CD4-positive, alpha-beta T cell treated with Interleukin-12 subunit alpha and Interleukin-12 subunit beta, for 1 hour (primary cell): ENCODE measurements at regions not wholly inside any gene's neighbourhood (a gene's known extent, or its start where the extent isn't known, plus 50 kb on each side); places are given as distances from the start of the nearest gene placed in this dataset.
"Not testable (repeated sequence)": the region's sequence is repeated elsewhere in the genome, so short reads cannot be mapped to it uniquely, and the experiment has no call there.

Source experiments
- DNase-seq: peaks from one replicate; pipeline ENCODE4 v3.0.0-alpha.2; 2020

DNA sequence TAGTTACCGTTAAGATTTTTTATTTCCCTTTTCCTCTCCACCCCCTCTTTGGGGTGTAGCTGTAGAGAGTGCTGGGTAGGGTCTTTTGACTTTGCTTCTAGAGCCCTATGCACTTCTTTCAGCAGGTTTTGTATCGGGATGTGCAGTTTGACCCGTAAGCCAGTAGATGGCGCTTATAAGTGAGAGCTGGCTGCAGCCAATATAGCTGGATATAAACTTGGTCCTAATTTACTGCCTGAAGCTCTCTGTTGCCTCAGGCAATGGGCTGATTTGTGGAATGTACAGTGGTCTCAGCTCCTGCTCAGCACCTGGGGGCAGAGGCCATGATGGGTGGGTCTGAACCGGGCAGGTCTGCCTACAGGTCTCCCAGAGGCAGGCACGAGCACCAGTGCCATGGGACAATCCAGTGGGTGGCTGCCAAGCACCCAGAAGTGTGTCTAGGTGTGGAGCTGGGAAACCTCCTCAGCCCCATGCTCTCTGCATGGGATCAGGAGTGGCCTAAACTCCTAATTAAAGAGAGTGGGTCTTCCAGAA, 146.5 kb downstream of the SPANXN1 start:
- DNase-seq, result no peak

DNA sequence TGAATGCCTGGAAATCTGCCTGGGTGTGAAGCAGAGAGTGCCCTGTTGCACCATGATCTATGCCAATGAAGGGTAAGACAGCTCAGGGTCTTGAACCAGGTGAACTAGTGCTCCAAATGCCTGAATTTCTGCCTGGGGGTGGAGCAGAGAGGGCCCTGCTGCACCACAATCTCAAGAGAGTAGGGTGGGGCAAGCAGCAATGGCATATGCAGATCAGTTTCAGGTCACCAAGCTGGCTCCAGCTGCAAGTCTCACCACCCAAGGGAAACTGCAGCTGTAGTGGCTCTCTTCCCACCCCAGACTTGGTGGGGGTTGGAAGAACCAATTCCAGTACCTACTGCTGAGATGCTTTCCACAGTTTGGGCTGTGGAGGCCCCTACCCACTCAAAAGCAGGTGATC, 147.0 kb downstream of the SPANXN1 start:
- DNase-seq, result no peak

DNA sequence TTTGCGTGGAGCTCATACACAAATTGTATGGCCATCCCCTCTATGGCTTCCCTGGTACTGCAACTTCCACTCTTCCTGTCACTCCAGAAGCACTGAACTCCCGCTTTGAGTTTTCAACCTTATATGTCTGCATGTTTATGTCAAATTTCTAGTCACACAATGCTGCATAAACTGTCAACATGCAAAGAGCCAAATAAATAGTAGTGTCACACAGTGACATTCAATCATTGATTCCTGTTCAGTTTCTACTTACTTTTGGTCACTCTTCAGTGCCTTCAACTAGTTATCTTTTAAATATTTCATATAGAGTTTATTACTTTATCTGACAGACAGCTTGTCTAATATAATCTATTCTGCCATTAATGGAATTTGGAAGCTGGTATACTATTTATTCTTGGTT, 149.3 kb downstream of the SPANXN1 start:
- DNase-seq, result no peak

- DNase-seq, result peak; percentile 0
These were observed 157.7 kb downstream of the SPANXN1 start for GRCh38 chrX:145405012-145405411.

GRCh38 chrX:145410622-145411021, 163.3 kb downstream of the SPANXN1 start:
- DNase-seq, result no peak

- DNase-seq, result not testable (repeated sequence)
These were observed 188.9 kb downstream of the SPANXN1 start for GRCh38 chrX:145436211-145436610.

GRCh38 chrX:145464650-145465049, 217.3 kb downstream of the SPANXN1 start:
- DNase-seq, result no peak

DNA sequence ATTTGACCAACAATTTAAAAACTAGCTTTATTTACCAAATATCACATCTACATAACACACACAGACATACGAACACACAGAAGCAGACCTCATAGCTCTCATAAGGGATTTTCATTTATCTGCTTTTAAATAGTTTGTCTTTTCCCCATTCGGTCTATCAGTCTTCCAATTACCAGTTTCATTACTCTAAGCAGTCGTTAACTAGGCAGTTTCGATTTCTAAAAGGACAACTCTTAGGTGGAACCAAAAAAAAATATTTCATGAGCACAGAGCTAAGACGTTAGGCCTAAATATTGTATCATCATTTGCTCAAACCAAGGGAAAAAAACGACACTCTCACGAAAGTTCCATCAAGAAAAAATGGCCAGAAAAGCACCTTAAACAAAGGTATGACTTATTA, 228.4 kb downstream of the SPANXN1 start:
- DNase-seq, result no peak

DNA sequence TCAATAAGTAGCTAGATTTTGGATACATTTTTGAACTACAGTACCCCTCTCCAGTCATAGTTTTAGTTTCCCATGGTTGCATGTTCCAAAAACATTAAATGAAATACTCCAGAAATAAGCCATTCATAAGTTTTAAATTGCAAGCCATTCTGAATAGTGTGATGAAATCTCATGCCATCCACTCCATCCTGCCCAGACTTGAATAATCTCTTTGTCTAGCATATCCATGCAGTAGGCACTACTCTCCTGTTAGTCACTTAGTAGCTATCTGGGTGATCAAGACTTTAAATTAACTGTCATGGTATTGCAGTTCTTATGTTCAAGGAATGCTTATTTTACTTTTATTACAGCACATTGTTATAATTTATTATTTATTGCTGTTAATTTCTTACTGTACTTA, 237.4 kb downstream of the SPANXN1 start:
- no peak for DNase-seq

DNA sequence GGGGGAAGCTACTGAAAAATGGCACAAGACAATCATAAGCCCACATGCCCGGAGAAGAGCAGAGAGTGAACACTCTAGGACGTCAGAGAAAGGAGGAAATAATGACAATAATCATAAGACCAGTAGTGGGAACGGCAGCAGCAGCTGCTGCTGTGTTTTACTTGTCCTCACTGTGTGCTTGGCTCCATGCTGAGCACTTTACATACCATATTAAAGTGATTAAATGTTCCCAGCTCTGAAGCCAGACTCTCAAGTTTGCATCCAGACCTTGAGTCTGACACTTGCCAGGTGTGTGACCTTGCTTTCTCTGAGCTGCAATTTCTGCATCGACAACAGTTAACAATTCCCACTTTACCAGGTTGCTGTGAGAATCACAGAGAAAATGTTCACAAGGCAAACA, 255.4 kb downstream of the SPANXN1 start:
- DNase-seq, result no peak

- no peak for DNase-seq
These were observed 258.9 kb downstream of the SPANXN1 start for GRCh38 chrX:145506214-145506613.

DNA sequence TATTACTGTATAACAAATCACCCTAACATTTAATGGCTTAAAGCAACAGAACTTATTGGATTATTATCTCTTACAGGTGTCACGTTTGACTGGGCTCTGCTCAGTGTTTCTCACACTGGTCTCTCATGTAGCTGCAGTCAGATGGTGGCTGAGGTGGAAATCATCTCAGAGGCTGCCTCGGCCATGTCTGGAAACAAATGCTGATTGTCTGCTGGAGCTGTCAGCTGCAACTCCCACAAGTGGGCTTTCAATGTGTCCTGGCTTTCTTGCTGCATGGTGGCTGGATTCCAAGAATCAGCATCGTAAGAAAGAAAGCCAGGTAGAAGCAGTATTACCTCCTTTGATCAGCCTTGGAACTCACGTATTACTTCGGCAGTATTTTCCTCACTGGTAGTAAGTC, 277.6 kb downstream of the SPANXN1 start:
- no peak for DNase-seq

GRCh38 chrX:145532176-145532780, 285.0 kb downstream of the SPANXN1 start:
- no peak for DNase-seq

DNA sequence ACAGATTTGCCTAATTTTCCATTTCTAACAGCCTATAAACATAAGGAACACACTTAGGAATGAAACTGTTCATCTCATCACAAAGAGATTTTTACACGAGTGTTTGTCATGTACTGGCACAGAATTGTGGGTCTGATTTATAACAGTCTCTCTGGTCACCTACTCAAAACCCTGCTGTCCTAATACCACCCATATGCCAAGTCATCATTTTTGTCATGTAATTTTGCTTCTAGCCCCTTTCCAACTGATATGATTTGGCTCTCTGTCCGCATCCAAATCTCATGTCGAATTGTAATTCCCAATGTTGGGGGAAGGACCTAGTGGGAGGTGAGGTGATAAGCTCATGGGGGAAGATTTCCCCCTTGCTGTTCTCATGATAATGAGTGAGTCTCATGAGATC, 284.1 kb upstream of the SLITRK2 start:
- no peak for DNase-seq

DNA sequence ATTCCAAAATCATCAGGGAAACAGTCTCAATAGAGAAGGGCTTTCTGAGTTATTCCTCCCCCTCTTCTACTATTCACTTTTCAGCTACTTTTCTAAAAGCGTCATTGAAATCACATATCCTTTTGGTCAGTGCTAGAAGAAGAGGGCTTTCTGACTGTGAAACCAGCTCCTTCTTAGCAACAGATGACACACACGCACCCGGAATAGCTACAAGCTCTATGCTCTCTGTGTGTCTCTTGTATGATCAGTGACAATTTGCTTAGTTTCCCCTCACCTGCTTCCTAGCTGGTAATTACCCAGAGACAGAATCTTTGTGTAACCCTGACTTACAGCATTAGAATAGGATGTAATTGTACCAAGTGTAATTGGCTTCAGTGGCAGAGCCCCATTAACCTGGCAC, 268.1 kb upstream of the SLITRK2 start:
- no peak for DNase-seq

GRCh38 chrX:145552643-145553042, 265.0 kb upstream of the SLITRK2 start:
- DNase-seq, result no peak

DNA sequence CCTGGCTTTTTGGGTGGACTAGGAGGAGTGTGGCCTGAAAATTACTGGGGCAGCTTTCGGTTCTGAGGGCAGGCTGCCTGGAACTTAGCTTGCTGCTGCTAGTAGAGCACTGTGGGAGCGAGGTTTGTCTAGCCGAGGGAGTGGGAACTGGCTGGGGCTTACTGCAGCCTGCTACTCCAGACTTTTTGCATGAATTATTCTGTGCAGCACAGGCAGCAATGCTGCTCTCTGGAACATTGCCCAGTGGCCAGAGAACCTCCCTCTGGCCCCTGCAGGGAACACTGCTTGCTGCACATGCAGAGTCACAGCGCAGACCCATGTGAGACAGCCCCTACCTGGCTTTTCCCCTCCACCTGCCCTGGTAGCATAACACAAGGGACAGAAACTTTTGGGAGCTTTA, 263.9 kb upstream of the SLITRK2 start:
- no peak for DNase-seq

DNA sequence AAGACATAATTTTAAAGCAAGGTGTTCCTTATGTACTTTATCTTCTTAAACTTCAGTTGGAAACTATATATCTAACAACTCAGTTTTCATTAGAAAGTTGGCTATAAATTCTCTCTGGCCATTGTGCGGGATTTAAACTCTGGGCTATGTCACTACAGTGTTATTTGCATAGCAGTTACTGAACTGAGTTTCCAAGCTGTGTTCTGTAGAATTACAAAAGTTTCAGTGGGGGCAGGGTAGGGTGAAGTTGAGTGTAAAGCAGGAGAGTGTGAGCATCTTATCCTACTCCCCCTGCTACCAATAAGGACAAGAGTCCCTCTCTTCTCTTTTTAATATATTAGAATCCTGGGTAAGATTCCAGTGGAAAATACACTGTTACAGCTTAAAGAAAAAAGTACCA, 254.5 kb upstream of the SLITRK2 start:
- DNase-seq, result no peak

DNA sequence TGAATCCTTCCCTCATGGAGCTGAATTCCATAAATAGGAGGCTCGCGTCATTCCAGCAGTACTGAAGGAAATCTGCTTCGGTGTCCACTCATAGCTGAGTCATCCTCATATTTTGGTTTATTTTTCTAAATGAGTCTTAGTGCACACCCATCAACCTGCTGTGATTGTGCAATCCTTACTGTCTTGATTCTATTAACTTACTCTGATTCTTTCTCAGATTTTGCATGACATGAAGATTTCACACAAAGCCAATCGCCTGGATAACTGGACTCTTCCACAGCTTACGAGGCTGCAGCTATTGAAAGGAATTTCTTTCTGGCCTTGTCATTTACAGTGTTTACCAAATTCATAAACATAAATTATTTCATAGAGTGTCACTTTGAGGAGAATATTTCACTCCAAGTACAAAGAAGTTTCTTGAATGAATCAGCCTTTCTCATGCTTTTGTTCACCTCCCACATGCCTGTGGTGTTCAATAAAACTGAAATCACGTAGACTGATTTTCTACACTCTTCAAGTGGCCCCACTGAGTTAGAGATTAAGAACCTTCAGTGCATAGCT, 207.6 kb upstream of the SLITRK2 start:
- DNase-seq, result no peak

DNA sequence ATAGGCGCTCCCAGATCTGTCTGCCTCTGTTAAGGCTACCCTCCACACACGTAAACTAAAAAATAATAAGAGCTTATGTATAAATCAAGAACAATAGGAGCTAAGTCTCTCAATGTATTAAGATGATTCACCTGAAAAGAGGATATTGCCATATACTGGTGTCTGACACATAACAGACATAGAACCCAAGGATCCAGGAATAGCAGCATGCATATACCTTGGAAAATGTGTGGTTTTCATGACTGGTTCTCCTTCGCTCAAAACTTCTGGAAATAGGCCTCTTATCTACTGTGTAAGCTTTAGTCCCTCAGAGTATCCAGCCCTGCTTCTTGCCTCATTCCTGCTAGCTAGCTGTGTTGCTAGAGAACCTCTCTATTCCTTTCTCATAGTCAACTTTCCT, 203.7 kb upstream of the SLITRK2 start:
- DNase-seq, result no peak

DNA sequence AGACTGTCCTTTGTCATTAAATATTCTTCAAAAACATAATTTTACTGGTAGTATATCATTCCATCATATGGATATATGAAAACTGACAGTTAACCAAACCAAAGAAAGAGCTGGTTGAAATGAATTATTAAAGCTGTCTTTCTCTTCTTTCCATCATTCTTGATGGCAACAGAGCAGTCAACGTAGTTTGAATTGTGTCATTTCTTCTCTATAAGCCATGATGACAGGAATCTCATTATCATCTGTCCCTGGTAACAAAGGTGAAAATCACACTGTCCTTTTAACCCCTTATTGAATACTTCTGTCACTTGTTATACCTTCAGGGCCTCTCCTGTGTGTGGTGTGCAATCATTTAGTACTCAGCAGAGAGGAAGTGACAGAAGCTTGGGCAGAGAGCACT, 197.0 kb upstream of the SLITRK2 start:
- no peak for DNase-seq

GRCh38 chrX:145623453-145623852, 194.2 kb upstream of the SLITRK2 start:
- no peak for DNase-seq

- no peak for DNase-seq
These were observed 187.5 kb upstream of the SLITRK2 start for GRCh38 chrX:145630081-145630480.

GRCh38 chrX:145630806-145631435, 186.7 kb upstream of the SLITRK2 start:
- DNase-seq, result no peak
